Stimulated activated CD4-positive, alpha-beta T cell treated with anti-CD3 and anti-CD28 coated beads, Interleukin-12 subunit alpha, Interleukin-12 subunit beta, amount 100 ng/mL, for 4 hours (primary cell): ENCODE measurements at regions not wholly inside any gene's neighbourhood (a gene's known extent, or its start where the extent isn't known, plus 50 kb on each side); places are given as distances from the start of the nearest gene placed in this dataset.

ENCODE experiments used
- DNase-seq: peaks from one replicate; pipeline ENCODE4 v3.0.0-alpha.2; 2020

DNA sequence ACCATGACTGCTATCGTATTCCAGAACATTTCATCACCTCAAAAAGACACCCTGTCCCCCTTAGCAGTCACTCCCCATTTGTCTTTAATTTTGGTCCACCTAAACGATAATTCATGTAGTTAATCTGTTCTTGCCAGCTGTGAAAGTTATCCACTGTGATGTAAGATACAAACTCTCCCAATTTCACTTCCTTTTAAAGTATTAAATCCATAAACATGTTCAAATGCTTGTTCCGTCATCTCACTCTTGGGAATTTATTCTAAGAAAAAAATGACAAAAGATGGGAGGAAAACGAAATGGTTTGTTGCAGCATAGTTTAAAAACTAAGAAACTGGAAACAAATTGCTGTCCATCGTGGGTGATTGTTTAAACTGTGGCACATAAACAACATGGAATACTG is 53.7 kb upstream of the IRF2 start:
- no peak for DNase-seq

GRCh38 chr4:184526228-184526627 is 51.9 kb upstream of the IRF2 start:
- DNase-seq, result no peak
